Bronchial epithelial cell (primary cell): ENCODE measurements at regions not wholly inside any gene's neighbourhood (a gene's known extent, or its start where the extent isn't known, plus 50 kb on each side); places are given as distances from the start of the nearest gene placed in this dataset.

Experiments
- DNase-seq: peaks from one replicate; pipeline ENCODE4 v3.0.0-alpha.2; 2010; ENCODE audit warnings: low read depth
- FAIRE-seq: peaks from 2 replicates; lab custom pipeline; 2011; peaks lifted over from hg19 to GRCh38; lab: Jason Lieb, UNC
- H3K27me3 ChIP-seq: 2 replicates; pipeline ENCODE4 v1.5.1; 2011; ENCODE audit warnings: low read length; ENCODE audit not compliant: control insufficient read depth, insufficient read depth
- H3K36me3 ChIP-seq: 2 replicates; pipeline ENCODE4 v1.5.1; 2011; ENCODE audit warnings: low read length; ENCODE audit not compliant: control insufficient read depth, insufficient read depth
- H3K4me3 ChIP-seq: 2 replicates; pipeline ENCODE4 v1.5.1; 2011; ENCODE audit warnings: mild to moderate bottlenecking, low read depth, low read length, control low read depth
- TF ChIP-seq, protein P1 (sequence below): IDR thresholded peaks from 2 replicates; pipeline ENCODE4 v1.5.1; 2011; ENCODE audit warnings: mild to moderate bottlenecking, moderate library complexity, low read length, control low read depth, inconsistent platforms; ENCODE audit not compliant: insufficient read depth, severe bottlenecking

DNA sequence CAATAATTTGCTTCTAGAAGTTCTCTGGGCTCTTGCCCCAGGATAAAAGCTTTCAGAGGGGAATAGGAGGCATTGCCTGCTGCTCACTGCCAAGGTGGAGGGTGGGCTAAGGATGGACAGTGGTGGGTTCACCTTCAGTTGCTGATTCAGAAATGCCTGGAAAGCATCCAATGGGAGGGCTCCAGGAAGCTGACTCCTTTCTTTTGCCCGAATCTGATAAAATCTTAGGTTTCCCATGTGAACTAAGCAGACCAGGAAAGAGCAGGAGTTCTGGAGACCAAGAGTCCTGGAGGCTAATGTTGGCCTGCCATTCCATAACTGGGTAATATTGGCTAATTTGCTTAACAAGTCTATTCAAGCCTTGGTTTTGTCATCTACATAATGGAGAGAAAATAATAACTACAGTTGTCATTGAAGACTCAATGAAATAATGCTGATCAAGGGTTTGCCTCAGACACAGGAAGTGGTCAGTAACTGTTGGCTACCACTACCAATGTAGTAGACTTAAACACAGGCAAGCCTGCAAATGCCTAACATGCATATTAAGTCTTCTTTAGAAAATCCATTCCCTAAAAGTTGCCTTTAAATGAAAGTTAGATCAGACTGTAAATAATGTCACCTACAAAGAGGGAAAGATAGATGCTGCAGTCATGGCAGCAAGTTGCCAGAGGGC, 528.4 kb upstream of the NBEA start:
- TF ChIP-seq, protein P1, sequence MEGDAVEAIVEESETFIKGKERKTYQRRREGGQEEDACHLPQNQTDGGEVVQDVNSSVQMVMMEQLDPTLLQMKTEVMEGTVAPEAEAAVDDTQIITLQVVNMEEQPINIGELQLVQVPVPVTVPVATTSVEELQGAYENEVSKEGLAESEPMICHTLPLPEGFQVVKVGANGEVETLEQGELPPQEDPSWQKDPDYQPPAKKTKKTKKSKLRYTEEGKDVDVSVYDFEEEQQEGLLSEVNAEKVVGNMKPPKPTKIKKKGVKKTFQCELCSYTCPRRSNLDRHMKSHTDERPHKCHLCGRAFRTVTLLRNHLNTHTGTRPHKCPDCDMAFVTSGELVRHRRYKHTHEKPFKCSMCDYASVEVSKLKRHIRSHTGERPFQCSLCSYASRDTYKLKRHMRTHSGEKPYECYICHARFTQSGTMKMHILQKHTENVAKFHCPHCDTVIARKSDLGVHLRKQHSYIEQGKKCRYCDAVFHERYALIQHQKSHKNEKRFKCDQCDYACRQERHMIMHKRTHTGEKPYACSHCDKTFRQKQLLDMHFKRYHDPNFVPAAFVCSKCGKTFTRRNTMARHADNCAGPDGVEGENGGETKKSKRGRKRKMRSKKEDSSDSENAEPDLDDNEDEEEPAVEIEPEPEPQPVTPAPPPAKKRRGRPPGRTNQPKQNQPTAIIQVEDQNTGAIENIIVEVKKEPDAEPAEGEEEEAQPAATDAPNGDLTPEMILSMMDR: no peak
- Histone ChIP-seq H3K4me3 (no peak overlapping the region), H3K36me3 (no peaks in the 10 kb centered on the region), H3K27me3 (no peaks in the 10 kb centered on the region)
- FAIRE-seq (no peak), DNase-seq (peak; percentile 49)

DNA sequence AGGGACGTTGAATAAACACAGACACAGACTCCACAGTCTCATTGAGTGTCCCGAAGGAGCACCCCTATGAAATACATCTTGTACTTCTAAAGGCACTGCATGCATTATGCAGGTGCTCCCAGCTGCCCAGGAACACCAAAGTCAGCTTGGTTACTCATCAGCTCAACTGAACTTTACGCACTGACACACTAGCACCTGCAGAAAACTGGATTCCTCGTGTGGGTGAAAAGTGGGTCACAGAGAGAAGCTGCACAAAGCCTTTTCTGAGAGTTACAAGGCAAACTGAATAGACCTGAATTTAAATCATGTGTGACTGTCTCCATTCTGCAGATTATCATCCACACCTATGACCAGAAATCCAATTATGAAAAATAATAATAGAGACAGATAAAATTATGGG, 527.5 kb upstream of the NBEA start:
- FAIRE-seq: no peak
- Histone ChIP-seq H3K36me3 (no peaks in the 10 kb centered on the region), H3K27me3 (no peaks in the 10 kb centered on the region), H3K4me3 (no peak overlapping the region)
- TF ChIP-seq, protein P1: no peak
- no peak for DNase-seq

DNA sequence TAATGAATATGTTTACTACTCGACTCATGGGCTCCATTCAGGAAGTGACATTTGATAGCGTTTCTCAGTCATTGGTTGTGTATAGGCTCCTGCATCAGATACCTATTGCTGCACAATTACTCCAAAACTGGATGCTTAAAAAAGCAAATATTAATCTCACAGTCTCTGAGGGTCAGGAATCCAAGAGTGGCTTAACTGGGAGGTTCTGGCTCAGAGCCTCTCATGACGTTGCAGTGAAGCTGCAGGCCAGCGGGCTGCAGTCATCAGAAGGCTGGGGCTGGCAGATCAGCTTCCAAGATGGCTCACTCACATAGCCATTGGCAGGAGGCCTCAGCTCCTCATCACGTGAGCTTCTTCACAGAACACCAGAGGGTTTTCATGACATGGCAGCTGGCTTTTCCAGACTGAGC, 525.1 kb upstream of the NBEA start:
- Histone ChIP-seq H3K27me3 (no peaks in the 10 kb centered on the region), H3K4me3 (no peak overlapping the region), H3K36me3 (no peaks in the 10 kb centered on the region)
- FAIRE-seq (no peak), DNase-seq (peak; percentile 78)
- TF ChIP-seq, protein P1: no peak

DNA sequence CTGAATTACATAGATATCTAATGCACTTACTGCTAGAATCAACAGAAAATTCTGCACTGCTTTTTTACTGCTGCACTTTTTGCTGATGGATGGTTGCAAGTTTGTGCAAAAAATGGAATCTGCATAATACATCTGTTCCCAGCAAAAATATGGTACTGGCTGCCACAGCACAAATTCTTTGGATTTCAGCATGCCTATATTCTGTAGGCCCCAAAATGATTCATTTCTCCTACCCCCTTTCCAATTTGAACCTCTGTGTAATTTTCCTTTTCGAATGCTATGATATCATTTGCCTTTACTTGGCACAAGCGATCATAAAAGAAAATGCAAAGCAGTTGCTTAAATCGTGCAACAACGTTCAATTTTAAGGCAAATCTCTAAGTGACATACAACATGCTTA, 524.2 kb upstream of the NBEA start:
- no peak for DNase-seq
- no peaks in the 10 kb centered on the region for H3K27me3 ChIP-seq
- no peaks in the 10 kb centered on the region for H3K36me3 ChIP-seq
- FAIRE-seq: no peak
- TF ChIP-seq, protein P1: no peak
- H3K4me3 ChIP-seq: no peak overlapping the region

DNA sequence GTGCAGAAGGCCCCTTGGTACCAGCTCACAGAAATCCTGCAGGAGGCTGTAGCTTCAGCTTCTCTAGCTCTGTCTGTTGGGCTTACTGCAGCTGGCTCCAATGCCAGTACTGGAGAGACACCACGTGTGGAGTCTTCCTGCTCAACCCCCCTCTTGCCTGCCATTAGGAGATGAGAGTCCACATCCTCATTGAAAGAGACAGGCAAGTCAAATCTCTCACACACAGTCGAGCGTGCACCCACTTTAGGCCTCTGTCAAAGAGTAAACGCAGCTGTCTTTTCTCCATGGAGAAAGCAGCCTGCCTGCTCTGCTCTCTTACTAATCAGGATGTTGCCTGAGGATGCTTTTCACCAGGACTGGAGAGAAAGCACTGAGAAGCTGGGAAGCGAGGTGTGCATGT, 523.0 kb upstream of the NBEA start:
- FAIRE-seq: no peak
- H3K36me3 ChIP-seq: no peaks in the 10 kb centered on the region
- H3K27me3 ChIP-seq: no peaks in the 10 kb centered on the region
- TF ChIP-seq, protein P1: no peak
- no peak for DNase-seq
- H3K4me3 ChIP-seq: no peak overlapping the region

DNA sequence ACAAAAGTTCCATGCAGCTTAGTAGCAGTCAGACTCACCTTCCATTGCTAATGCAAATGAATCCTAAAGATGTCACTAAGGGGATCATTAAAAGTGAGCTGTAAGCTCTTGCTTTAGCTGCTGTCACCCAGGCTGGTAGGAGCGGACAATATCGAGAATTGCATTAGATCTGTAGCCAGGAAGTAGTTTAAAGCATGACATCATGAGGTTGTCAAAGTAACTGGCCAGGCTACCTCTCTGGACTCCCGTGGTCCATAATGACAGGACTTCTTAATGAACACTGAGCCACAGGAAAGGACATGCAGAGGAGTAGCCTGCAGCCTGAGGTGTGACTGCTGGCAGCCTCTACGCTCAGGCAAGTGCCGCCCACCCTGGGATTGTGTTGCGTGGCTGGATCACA, 522.3 kb upstream of the NBEA start:
- Histone ChIP-seq H3K4me3 (no peak overlapping the region), H3K36me3 (no peaks in the 10 kb centered on the region), H3K27me3 (no peaks in the 10 kb centered on the region)
- no peak for DNase-seq
- TF ChIP-seq, protein P1: no peak
- FAIRE-seq: no peak
